ENCODE measurements at regions not wholly inside any gene's neighbourhood (a gene's known extent, or its start where the extent isn't known, plus 50 kb on each side); places are given as distances from the start of the nearest gene placed in this dataset.

DNA sequence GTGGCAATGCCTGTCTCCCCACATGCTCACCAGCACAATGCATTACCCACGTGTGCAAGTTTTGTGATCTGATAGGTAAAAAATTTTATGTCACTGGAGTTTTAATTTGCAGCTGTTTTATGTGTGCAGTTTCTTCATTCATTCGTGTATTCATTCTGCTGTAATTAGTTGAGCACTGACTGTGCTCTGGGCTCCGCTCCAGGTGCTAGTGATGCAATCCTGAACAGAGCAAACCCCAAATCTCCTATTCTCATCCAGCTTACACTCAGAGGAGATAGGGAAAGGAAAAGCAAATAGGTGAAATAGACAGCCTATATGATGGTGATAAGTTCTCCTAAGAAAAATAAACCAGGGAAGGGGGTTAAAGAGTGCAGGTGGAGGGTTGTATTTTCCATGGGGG lies 148.4 kb downstream of the TENT4A start (continued):
- TF ChIP-seq, protein P1, sequence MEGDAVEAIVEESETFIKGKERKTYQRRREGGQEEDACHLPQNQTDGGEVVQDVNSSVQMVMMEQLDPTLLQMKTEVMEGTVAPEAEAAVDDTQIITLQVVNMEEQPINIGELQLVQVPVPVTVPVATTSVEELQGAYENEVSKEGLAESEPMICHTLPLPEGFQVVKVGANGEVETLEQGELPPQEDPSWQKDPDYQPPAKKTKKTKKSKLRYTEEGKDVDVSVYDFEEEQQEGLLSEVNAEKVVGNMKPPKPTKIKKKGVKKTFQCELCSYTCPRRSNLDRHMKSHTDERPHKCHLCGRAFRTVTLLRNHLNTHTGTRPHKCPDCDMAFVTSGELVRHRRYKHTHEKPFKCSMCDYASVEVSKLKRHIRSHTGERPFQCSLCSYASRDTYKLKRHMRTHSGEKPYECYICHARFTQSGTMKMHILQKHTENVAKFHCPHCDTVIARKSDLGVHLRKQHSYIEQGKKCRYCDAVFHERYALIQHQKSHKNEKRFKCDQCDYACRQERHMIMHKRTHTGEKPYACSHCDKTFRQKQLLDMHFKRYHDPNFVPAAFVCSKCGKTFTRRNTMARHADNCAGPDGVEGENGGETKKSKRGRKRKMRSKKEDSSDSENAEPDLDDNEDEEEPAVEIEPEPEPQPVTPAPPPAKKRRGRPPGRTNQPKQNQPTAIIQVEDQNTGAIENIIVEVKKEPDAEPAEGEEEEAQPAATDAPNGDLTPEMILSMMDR (IDR thresholded peaks at IDR 0.05; ENCODE audit: control extremely low read depth in 1 of 3, insufficient read depth in 1 of 3, low read depth in 1 of 3, low read length in 3 of 3) = no peak

Data from H1 (cell line).